Choroid plexus epithelial cell (primary cell): ENCODE measurements at regions not wholly inside any gene's neighbourhood (a gene's known extent, or its start where the extent isn't known, plus 50 kb on each side); places are given as distances from the start of the nearest gene placed in this dataset.
A peak's percentile ranks its signal among the peaks of the same experiment; 100 is the strongest.

Experiments used
- DNase-seq: peaks from one replicate; pipeline ENCODE4 v3.0.0-alpha.2; 2010; ENCODE audit warnings: low read depth
- H3K4me3 ChIP-seq: 2 replicates; pipeline ENCODE4 v1.5.1; 2011; ENCODE audit warnings: low read depth, mild to moderate bottlenecking, control low read depth, low read length, moderate library complexity
- TF ChIP-seq, protein P1 (sequence below): conservative IDR thresholded peaks from 2 replicates; pipeline ENCODE4 v1.5.1; 2011; ENCODE audit warnings: low read depth, mild to moderate bottlenecking, control low read depth, inconsistent platforms, low read length, moderate library complexity

GRCh38 chr6:139568151-139568955 lies 193.9 kb upstream of the CITED2 start:
- H3K4me3 ChIP-seq, result no peak overlapping the region
- no peak for DNase-seq
- TF ChIP-seq, protein P1, sequence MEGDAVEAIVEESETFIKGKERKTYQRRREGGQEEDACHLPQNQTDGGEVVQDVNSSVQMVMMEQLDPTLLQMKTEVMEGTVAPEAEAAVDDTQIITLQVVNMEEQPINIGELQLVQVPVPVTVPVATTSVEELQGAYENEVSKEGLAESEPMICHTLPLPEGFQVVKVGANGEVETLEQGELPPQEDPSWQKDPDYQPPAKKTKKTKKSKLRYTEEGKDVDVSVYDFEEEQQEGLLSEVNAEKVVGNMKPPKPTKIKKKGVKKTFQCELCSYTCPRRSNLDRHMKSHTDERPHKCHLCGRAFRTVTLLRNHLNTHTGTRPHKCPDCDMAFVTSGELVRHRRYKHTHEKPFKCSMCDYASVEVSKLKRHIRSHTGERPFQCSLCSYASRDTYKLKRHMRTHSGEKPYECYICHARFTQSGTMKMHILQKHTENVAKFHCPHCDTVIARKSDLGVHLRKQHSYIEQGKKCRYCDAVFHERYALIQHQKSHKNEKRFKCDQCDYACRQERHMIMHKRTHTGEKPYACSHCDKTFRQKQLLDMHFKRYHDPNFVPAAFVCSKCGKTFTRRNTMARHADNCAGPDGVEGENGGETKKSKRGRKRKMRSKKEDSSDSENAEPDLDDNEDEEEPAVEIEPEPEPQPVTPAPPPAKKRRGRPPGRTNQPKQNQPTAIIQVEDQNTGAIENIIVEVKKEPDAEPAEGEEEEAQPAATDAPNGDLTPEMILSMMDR, result no peak

DNA sequence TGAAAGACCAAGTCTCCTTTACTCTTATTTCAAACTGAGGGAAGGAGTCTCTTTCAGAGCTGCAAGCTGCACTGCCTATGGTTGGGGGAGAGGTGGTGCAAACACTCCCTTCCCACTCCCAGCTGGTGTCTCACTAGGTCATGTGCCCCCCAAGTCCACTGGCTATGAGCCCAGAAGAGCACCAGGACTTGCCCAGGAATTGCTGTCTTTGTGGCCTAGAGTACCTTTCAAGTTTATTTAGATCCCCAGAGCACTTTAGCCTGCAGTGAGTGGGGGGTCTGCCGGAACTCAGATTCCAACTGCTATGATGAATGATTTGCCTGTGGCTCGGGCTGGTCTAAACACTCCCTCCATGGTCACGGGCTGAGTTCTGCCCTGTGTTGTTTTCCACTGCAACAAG lies 192.6 kb upstream of the CITED2 start:
- no peak overlapping the region for H3K4me3 ChIP-seq
- peak; percentile 82 for DNase-seq
- TF ChIP-seq, protein P1, result peak; percentile 16

DNA sequence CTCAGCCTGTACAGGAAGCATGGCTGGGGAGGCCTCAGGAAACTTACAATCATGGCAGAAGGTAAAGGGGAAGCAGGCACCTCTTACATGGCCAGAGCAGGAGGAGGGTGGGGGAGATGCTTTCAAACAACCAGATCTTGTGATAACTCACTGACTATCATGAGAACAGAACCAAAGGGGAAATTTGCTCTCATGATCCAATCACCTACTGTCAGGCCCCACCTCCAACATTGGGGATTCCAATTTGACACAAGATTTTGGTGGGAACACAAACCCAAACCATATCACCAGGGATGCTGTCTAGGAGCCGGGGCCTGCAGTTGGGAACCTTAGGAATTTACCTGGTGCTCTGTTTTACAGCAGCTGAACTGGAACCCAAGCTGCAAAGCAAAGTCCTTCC lies 191.1 kb upstream of the CITED2 start:
- DNase-seq, result no peak
- no peak overlapping the region for H3K4me3 ChIP-seq

DNA sequence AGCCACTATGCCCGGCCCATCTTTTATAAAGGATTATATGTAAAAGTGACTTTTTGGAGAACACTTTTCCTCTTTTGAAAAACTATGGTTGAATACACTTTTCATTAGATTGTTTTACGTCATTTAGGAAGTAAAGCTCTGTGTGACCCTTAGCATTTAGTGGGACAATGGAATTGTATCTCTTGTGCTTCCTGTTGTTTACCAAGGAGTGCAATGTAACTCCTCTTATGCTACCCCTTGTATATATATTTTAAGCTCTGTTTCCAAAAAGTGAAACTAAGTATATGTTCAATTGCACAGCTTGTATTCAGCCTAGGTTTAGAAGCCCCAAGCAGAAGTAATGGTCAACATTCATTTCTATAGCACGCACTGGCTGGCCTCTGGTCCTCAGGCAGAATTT lies 183.1 kb upstream of the CITED2 start:
- no peak for DNase-seq
- TF ChIP-seq, protein P1, result no peak
- no peak overlapping the region for H3K4me3 ChIP-seq

More for the DNA sequence above, 191.1 kb upstream of the CITED2 start:
- TF ChIP-seq, protein P1, result no peak

DNA sequence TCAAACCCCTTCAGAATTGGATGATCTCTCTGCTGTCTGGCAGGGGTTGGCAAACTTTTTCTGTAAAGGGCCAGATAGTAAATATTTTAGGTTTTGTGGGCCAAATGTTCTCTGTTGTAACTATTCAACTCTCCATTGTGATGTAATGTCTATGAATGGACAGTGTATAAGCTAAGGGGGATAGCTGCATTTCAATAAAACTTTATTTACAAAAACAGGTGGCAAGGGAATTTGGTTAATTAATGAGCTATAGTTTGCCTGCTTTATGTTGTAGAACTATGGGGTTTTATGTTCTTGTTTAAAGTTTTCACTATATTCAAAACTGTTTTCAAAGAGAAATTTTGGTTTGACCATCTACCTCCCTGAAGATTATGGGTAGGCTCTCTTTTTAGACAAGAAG lies 182.1 kb upstream of the CITED2 start:
- no peak for DNase-seq
- TF ChIP-seq, protein P1, result no peak
- no peak overlapping the region for H3K4me3 ChIP-seq

GRCh38 chr6:139553916-139554315 lies 179.5 kb upstream of the CITED2 start:
- TF ChIP-seq, protein P1, result no peak
- no peak overlapping the region for H3K4me3 ChIP-seq
- DNase-seq, result no peak

DNA sequence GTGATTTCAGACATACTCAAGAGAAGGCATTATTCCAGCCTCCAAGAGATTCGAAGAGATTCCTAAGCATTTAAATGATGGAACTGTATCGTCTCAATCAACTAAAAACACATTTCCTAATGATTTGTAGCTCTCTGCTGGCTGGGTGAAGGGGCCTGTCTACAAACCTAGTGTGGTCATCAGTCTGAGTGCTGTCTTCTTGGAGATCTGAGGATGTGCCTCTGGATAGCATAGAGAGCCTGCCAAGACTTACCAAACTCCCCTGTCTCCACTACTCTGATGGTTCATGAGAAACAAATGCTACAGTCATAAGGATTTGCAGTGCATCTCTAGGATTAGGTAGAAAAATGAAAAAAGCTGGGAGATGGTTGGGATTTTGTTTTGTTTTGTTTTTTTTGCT lies 176.9 kb upstream of the CITED2 start:
- no peak for DNase-seq
- no peak overlapping the region for H3K4me3 ChIP-seq
- TF ChIP-seq, protein P1, result no peak
